CD14-positive monocyte (primary cell): ENCODE measurements at regions not wholly inside any gene's neighbourhood (a gene's known extent, or its start where the extent isn't known, plus 50 kb on each side); places are given as distances from the start of the nearest gene placed in this dataset.

Experiments
- DNase-seq, 3 donors: peaks; one replicate each; pipeline ENCODE4 v3.0.0-alpha.2; 2011 to 2022
- H2AFZ ChIP-seq: 2 replicates; pipeline ENCODE4 v1.6.0; 2012; ENCODE audit warnings: mild to moderate bottlenecking, low read depth, low read length, inconsistent platforms; ENCODE audit not compliant: insufficient read depth, poor library complexity, severe bottlenecking
- H3K27ac ChIP-seq, 2 donors: 1 replicate in 1 of 2; 2 replicates in 1 of 2; pipeline ENCODE4 v1.5.1; 2012 to 2013; ENCODE audit warnings: low read length in 2 of 2, control low read depth in 1 of 2, inconsistent platforms in 1 of 2, low read depth in 1 of 2, mild to moderate bottlenecking in 1 of 2
- H3K27me3 ChIP-seq, 2 donors: one replicate each; pipeline versions ENCODE4 v1.6.0 to v1.6.1; 2011 to 2013; ENCODE audit warnings: low read length in 2 of 2; ENCODE audit not compliant: control insufficient read depth in 2 of 2, insufficient read depth in 2 of 2
- H3K36me3 ChIP-seq, 2 donors: replicated peaks in 1 of 2; 1 replicate in 1 of 2; 2 replicates in 1 of 2; pipeline versions ENCODE4 v1.5.1 to v1.6.1; 2012 to 2013; ENCODE audit warnings: low read length in 2 of 2, control low read depth in 1 of 2, inconsistent platforms in 1 of 2, mild to moderate bottlenecking in 1 of 2; ENCODE audit not compliant: insufficient read depth in 2 of 2, control insufficient read depth in 1 of 2
- H3K4me1 ChIP-seq, 2 donors: 1 replicate in 1 of 2; 2 replicates in 1 of 2; pipeline versions ENCODE4 v1.5.1 to v1.6.1; 2012 to 2013; ENCODE audit warnings: low read length in 2 of 2, control low read depth in 1 of 2, inconsistent platforms in 1 of 2, mild to moderate bottlenecking in 1 of 2, moderate library complexity in 1 of 2; ENCODE audit not compliant: insufficient read depth in 2 of 2, control insufficient read depth in 1 of 2
- H3K4me2 ChIP-seq: replicated peaks from 2 replicates; pipeline ENCODE3; 2012; ENCODE audit warnings: low read length, moderate library complexity, mild to moderate bottlenecking; ENCODE audit not compliant: poor library complexity, severe bottlenecking; ENCODE audit errors: extremely low read depth
- H3K4me3 ChIP-seq, 3 experiments: fragments of 200-600 bp in 1 of 3; sonication (generic) in 1 of 3; replicated peaks in 1 of 3; 1 replicate in 2 of 3; 2 replicates in 1 of 3; pipeline ENCODE4 v1.5.1; 2011 to 2013; ENCODE audit warnings: low read length in 3 of 3, mild to moderate bottlenecking in 3 of 3, control low read depth in 2 of 3, low read depth in 2 of 3, inconsistent platforms in 1 of 3, moderate library complexity in 1 of 3
- H3K79me2 ChIP-seq: 2 replicates; pipeline ENCODE4 v1.6.0; 2012; ENCODE audit warnings: mild to moderate bottlenecking, control low read depth, inconsistent platforms, low read length, moderate library complexity; ENCODE audit not compliant: insufficient read depth
- H3K9ac ChIP-seq: 2 replicates; pipeline ENCODE4 v1.6.0; 2017; ENCODE audit warnings: low read length, mild to moderate bottlenecking; ENCODE audit not compliant: insufficient read depth, poor library complexity, severe bottlenecking
- H3K9me3 ChIP-seq, 2 donors: replicated peaks in 1 of 2; 1 replicate in 1 of 2; 2 replicates in 1 of 2; pipeline versions ENCODE4 v1.5.1 to v1.6.1; 2012 to 2013; ENCODE audit warnings: low read length in 2 of 2, control low read depth in 1 of 2; ENCODE audit not compliant: control insufficient read depth in 1 of 2, insufficient read depth in 1 of 2
- H4K20me1 ChIP-seq: 2 replicates; pipeline ENCODE4 v1.6.0; 2012; ENCODE audit warnings: mild to moderate bottlenecking, low read length, control low read depth, moderate library complexity; ENCODE audit not compliant: insufficient read depth
- H3K27ac Mint-ChIP-seq, 7 donors: one replicate each; pipeline ENCODE4 v1.8.0; 2020; ENCODE audit warnings: mild to moderate bottlenecking in 7 of 7, mixed read lengths in 7 of 7, moderate library complexity in 6 of 7, inconsistent platforms in 2 of 7
- H3K27me3 Mint-ChIP-seq, 3 donors: one replicate each; pipeline ENCODE4 v1.8.0; 2021 to 2022; ENCODE audit warnings: low read depth in 3 of 3, mild to moderate bottlenecking in 3 of 3, mixed read lengths in 3 of 3, moderate library complexity in 3 of 3, inconsistent platforms in 1 of 3
- H3K36me3 Mint-ChIP-seq, 2 donors: one replicate each; pipeline ENCODE4 v1.8.0; 2020; ENCODE audit warnings: mixed read lengths in 2 of 2, inconsistent platforms in 1 of 2, mild to moderate bottlenecking in 1 of 2
- H3K4me1 Mint-ChIP-seq: one replicate; pipeline ENCODE4 v1.8.0; 2020; ENCODE audit warnings: mild to moderate bottlenecking, mixed read lengths
- H3K4me3 Mint-ChIP-seq, 2 donors: one replicate each; pipeline ENCODE4 v1.8.0; 2020; ENCODE audit warnings: mild to moderate bottlenecking in 2 of 2, mixed read lengths in 2 of 2, moderate library complexity in 1 of 2
- H3K9me3 Mint-ChIP-seq, 7 donors: one replicate each; pipeline ENCODE4 v1.8.0; 2020 to 2022; ENCODE audit warnings: mixed read lengths in 7 of 7, mild to moderate bottlenecking in 6 of 7, moderate library complexity in 6 of 7, inconsistent platforms in 2 of 7
- CTCF ChIP-seq: fragments of 200-600 bp; IDR thresholded peaks from one replicate; pipeline ENCODE4 v1.8.0; 2022; ENCODE audit warnings: antibody characterized with exemption, mild to moderate bottlenecking
- WGBS: methylation state at CpG from one replicate; pipeline ENCODE4 v1.1.5; 2013; ENCODE audit warnings: missing lambda C conversion rate; ENCODE audit not compliant: insufficient coverage; 5-methylcytosine and 5-hydroxymethylcytosine counted together
- intact Hi-C, 2 donors: fragments of 100-400 bp; cut with micrococcal nuclease; formaldehyde crosslinking; loops; one replicate each; pipeline versions ENCODE4 v1.15.0 to v1.15.1; 2023

GRCh38 chr7:35991511-35992232 is 161.4 kb upstream of the EEPD1 start:
- H3K4me1 Mint-ChIP-seq = no peaks in the 10 kb centered on the region
- no peak for DNase-seq
- H3K27ac Mint-ChIP-seq = no peak overlapping the region
- Histone ChIP-seq H3K27me3 (no peaks in the 10 kb centered on the region), H3K36me3 (no peaks in the 10 kb centered on the region), H3K27ac (no peak overlapping the region), H4K20me1 (no peaks in the 10 kb centered on the region), H3K4me2 (no peak overlapping the region), H3K9ac (no peak overlapping the region), H3K4me3 (no peak overlapping the region), H2AFZ (no peak overlapping the region), H3K4me1 (no peaks in the 10 kb centered on the region), H3K79me2 (no peaks in the 10 kb centered on the region), H3K9me3 (no peaks in the 10 kb centered on the region)
- H3K9me3 Mint-ChIP-seq = no peaks in the 10 kb centered on the region
- WGBS = 100% methylated on average over 1 of the region's 6 CpGs
- peaks cover 0 to 1% (median 0%) of the 10 kb centered on the region in 3 donors for H3K27me3 Mint-ChIP-seq
- TF ChIP-seq CTCF = no peak
- intact Hi-C loops = no loop called here
- no peak overlapping the region for H3K4me3 Mint-ChIP-seq
- H3K36me3 Mint-ChIP-seq = no peaks in the 10 kb centered on the region

- Mint-ChIP-seq H3K4me3 (no peak overlapping the region), H3K9me3 (no peaks in the 10 kb centered on the region), H3K27me3 (peaks cover 0 to 1% (median under 1%) of the 10 kb centered on the region in 3 donors), H3K4me1 (no peaks in the 10 kb centered on the region), H3K27ac (no peak overlapping the region), H3K36me3 (no peaks in the 10 kb centered on the region)
- H3K36me3 ChIP-seq = no peaks in the 10 kb centered on the region
- H3K4me2 ChIP-seq = no peak overlapping the region
- no peak for DNase-seq
- no peaks in the 10 kb centered on the region for H3K9me3 ChIP-seq
- TF ChIP-seq CTCF = no peak
- H3K27ac ChIP-seq = no peak overlapping the region
- intact Hi-C loops = no loop called here
- H4K20me1 ChIP-seq = no peaks in the 10 kb centered on the region
- no peak overlapping the region for H3K4me3 ChIP-seq
- H2AFZ ChIP-seq = no peak overlapping the region
- H3K4me1 ChIP-seq = no peaks in the 10 kb centered on the region
- no peak overlapping the region for H3K9ac ChIP-seq
- 100% methylated on average over 1 of the region's 1 CpG for WGBS
- H3K27me3 ChIP-seq = no peaks in the 10 kb centered on the region
- H3K79me2 ChIP-seq = no peaks in the 10 kb centered on the region
These were observed 160.6 kb upstream of the EEPD1 start for GRCh38 chr7:35992436-35992835.
